GM12865 (cell line): ENCODE measurements at regions not wholly inside any gene's neighbourhood (a gene's known extent, or its start where the extent isn't known, plus 50 kb on each side); places are given as distances from the start of the nearest gene placed in this dataset.

Source experiments
- DNase-seq: peaks from one replicate; pipeline ENCODE4 v3.0.0; 2010; ENCODE audit warnings: low read depth
- H3K4me3 ChIP-seq: 2 replicates; pipeline ENCODE4 v1.5.1; 2011; ENCODE audit warnings: mild to moderate bottlenecking, low read depth, low read length, control low read depth
- CTCF ChIP-seq: IDR thresholded peaks from 2 replicates; pipeline ENCODE4 v1.5.1; 2011; ENCODE audit warnings: low read length, control low read depth, low read depth, inconsistent platforms; ENCODE audit not compliant: insufficient read depth; ENCODE audit errors: missing control alignments

- no peak for DNase-seq
- no peak overlapping the region for H3K4me3 ChIP-seq
- TF ChIP-seq CTCF = no peak
Observed at GRCh38 chr5:98144116-98144515, 629.3 kb upstream of the RGMB start.

GRCh38 chr5:98144710-98145109 is 628.8 kb upstream of the RGMB start:
- DNase-seq = no peak
- TF ChIP-seq CTCF = no peak
- H3K4me3 ChIP-seq = no peak overlapping the region

GRCh38 chr5:98157368-98157767 is 616.1 kb upstream of the RGMB start:
- no peak overlapping the region for H3K4me3 ChIP-seq
- no peak for DNase-seq
- TF ChIP-seq CTCF = no peak

- DNase-seq = no peak
- no peak for TF ChIP-seq CTCF
Observed at GRCh38 chr5:98158440-98158839, 615.0 kb upstream of the RGMB start.

GRCh38 chr5:98163796-98164493 is 609.5 kb upstream of the RGMB start:
- no peak for DNase-seq
- H3K4me3 ChIP-seq = no peak overlapping the region
- no peak for TF ChIP-seq CTCF

More at GRCh38 chr5:98158440-98158839, 615.0 kb upstream of the RGMB start:
- H3K4me3 ChIP-seq = no peak overlapping the region

GRCh38 chr5:98168871-98169270 is 604.6 kb upstream of the RGMB start:
- no peak for TF ChIP-seq CTCF
- DNase-seq = no peak
- H3K4me3 ChIP-seq = no peak overlapping the region

- H3K4me3 ChIP-seq = no peak overlapping the region
- TF ChIP-seq CTCF = no peak
- no peak for DNase-seq
Observed at GRCh38 chr5:98170994-98171393, 602.5 kb upstream of the RGMB start.
